ENCODE measurements at regions not wholly inside any gene's neighbourhood (a gene's known extent, or its start where the extent isn't known, plus 50 kb on each side); places are given as distances from the start of the nearest gene placed in this dataset.

GRCh38 chr10:35762311-35763030, 120.4 kb upstream of the FZD8 start:
- Histone ChIP-seq H3K27ac (no peak overlapping the region), H3K4me3 (no peak overlapping the region), H3K4me1 (no peaks in the 10 kb centered on the region), H3K27me3 (no peaks in the 10 kb centered on the region), H3K36me3 (no peaks in the 10 kb centered on the region), H3K9me3 (peaks cover 0 to 5% (median under 1%) of the 10 kb centered on the region in 4 donors)
- TF ChIP-seq POLR2A (IDR thresholded peaks at IDR 0.05) (no peak), CTCF (IDR thresholded peaks at IDR 0.05) (no peak), POLR2AphosphoS5 (IDR thresholded peaks at IDR 0.05) (no peak), EP300 (IDR thresholded peaks at IDR 0.05) (no peak)
- intact Hi-C loops (cut with DNase I): no loop called here
- no peak for DNase-seq
- WGBS, 2 donors: 85 to 89% methylated on average over 6 of the region's 6 CpGs

- WGBS, 2 donors: 90 to 91% methylated on average over 9 of the region's 9 CpGs
- TF ChIP-seq CTCF (IDR thresholded peaks at IDR 0.05) (no peak), POLR2AphosphoS5 (IDR thresholded peaks at IDR 0.05) (peak in 1 of 4 donors; percentile 8)
- H3K27ac ChIP-seq: no peak overlapping the region
- no peak for DNase-seq
- no peaks in the 10 kb centered on the region for H3K27me3 ChIP-seq
- no peaks in the 10 kb centered on the region for H3K36me3 ChIP-seq
- H3K4me3 ChIP-seq: no peak overlapping the region
- H3K4me1 ChIP-seq: no peaks in the 10 kb centered on the region
- intact Hi-C loops (cut with DNase I): no loop called here
- H3K9me3 ChIP-seq: peaks cover 0 to 5% (median under 1%) of the 10 kb centered on the region in 4 donors
Measured at GRCh38 chr10:35758076-35758475, 116.0 kb upstream of the FZD8 start.

- no peaks in the 10 kb centered on the region for H3K36me3 ChIP-seq
- H3K9me3 ChIP-seq: peaks cover 0 to 5% (median under 1%) of the 10 kb centered on the region in 4 donors
- no peaks in the 10 kb centered on the region for H3K4me1 ChIP-seq
- DNase-seq: no peak
- no peak for TF ChIP-seq CTCF (IDR thresholded peaks at IDR 0.05)
- no peak for TF ChIP-seq POLR2AphosphoS5 (IDR thresholded peaks at IDR 0.05)
- no peak for TF ChIP-seq POLR2A (IDR thresholded peaks at IDR 0.05)
- TF ChIP-seq EP300 (IDR thresholded peaks at IDR 0.05): no peak
- H3K27me3 ChIP-seq: no peaks in the 10 kb centered on the region
- intact Hi-C loops (cut with DNase I): no loop called here
- H3K4me3 ChIP-seq: no peak overlapping the region
- H3K27ac ChIP-seq: no peak overlapping the region
- WGBS, 2 donors: 92 to 97% methylated on average over 5 of the region's 5 CpGs
Measured at GRCh38 chr10:35754519-35754918, 112.4 kb upstream of the FZD8 start.

GRCh38 chr10:35752469-35753461, 110.7 kb upstream of the FZD8 start:
- Histone ChIP-seq H3K27me3 (no peaks in the 10 kb centered on the region), H3K27ac (no peak overlapping the region), H3K36me3 (no peaks in the 10 kb centered on the region), H3K9me3 (no peaks in the 10 kb centered on the region), H3K4me3 (no peak overlapping the region), H3K4me1 (no peaks in the 10 kb centered on the region)
- intact Hi-C loops (cut with DNase I): no loop called here
- WGBS, 2 donors: 78 to 81% methylated on average over 11 of the region's 11 CpGs
- DNase-seq: no peak
- TF ChIP-seq CTCF (IDR thresholded peaks at IDR 0.05): no peak
